Fibroblast of mammary gland (primary cell): ENCODE measurements at regions not wholly inside any gene's neighbourhood (a gene's known extent, or its start where the extent isn't known, plus 50 kb on each side); places are given as distances from the start of the nearest gene placed in this dataset.
"Not testable (repeated sequence)": the region's sequence is repeated elsewhere in the genome, so short reads cannot be mapped to it uniquely, and the experiment has no call there.

Experiments
- DNase-seq: peaks from one replicate; pipeline ENCODE4 v3.0.0-alpha.2; 2010; ENCODE audit warnings: low read depth
- H3K4me3 ChIP-seq: 2 replicates; pipeline ENCODE4 v1.5.1; 2011; ENCODE audit warnings: low read depth, mild to moderate bottlenecking, low read length, moderate library complexity; ENCODE audit not compliant: control insufficient read depth
- TF ChIP-seq, protein P1 (sequence below): conservative IDR thresholded peaks from 2 replicates; pipeline ENCODE4 v1.5.1; 2011; ENCODE audit warnings: low read depth, low read length, inconsistent platforms; ENCODE audit not compliant: control insufficient read depth, insufficient read depth

DNA sequence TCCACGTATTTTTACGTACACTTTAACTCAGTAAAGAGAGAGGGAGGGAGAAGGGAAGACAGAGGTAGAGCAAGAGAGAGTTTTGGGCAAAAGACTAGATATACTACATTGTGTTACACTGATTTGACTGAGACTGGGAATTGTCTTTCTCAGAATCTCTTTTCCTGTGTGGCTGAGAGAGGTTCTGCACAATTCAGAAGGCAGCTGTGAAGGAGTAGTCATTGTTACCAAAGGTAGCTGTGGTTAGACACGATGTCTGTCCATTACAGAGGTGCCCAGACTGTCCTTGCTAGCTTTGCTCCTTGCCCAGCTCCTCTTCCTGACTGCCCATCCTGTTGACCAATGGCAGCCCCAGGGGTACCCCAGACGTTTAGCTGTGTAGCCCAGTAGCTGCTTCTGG lies 577.5 kb upstream of the CBLB start:
- no peak for DNase-seq
- H3K4me3 ChIP-seq = no peak overlapping the region
- TF ChIP-seq, protein P1, sequence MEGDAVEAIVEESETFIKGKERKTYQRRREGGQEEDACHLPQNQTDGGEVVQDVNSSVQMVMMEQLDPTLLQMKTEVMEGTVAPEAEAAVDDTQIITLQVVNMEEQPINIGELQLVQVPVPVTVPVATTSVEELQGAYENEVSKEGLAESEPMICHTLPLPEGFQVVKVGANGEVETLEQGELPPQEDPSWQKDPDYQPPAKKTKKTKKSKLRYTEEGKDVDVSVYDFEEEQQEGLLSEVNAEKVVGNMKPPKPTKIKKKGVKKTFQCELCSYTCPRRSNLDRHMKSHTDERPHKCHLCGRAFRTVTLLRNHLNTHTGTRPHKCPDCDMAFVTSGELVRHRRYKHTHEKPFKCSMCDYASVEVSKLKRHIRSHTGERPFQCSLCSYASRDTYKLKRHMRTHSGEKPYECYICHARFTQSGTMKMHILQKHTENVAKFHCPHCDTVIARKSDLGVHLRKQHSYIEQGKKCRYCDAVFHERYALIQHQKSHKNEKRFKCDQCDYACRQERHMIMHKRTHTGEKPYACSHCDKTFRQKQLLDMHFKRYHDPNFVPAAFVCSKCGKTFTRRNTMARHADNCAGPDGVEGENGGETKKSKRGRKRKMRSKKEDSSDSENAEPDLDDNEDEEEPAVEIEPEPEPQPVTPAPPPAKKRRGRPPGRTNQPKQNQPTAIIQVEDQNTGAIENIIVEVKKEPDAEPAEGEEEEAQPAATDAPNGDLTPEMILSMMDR = no peak

- H3K4me3 ChIP-seq = no peak overlapping the region
- TF ChIP-seq, protein P1 = no peak
- no peak for DNase-seq
These were observed 579.0 kb upstream of the CBLB start for GRCh38 chr3:106447723-106448301.

DNA sequence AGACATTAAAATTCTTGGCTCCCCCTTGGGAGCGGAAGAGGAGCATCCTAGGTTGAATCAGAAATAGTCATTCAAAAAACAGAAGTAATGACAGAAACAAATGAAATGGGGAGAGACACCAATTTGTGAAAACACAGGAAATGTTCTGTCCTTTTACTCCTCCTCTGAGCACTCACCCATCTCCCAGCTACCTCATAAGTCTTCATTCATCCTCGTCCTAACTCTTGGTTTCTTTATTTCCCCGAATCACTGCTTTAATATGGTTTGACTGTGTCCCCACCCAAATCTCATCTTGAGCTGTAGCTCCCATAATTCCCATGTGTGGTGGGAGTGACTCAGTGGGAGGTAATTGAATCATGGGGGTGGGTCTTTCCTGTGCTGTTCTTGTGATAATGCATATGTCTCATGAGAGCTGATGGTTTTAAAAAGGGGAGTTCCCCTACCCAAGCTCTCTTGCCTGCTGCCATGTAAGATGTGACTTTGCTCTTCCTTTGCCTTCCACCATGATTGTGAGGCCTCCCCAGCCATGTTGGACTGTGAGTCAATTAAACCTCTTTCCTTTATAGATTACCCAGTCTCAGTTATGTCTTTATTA lies 579.7 kb upstream of the CBLB start:
- not testable (repeated sequence) for H3K4me3 ChIP-seq, DNase-seq

DNA sequence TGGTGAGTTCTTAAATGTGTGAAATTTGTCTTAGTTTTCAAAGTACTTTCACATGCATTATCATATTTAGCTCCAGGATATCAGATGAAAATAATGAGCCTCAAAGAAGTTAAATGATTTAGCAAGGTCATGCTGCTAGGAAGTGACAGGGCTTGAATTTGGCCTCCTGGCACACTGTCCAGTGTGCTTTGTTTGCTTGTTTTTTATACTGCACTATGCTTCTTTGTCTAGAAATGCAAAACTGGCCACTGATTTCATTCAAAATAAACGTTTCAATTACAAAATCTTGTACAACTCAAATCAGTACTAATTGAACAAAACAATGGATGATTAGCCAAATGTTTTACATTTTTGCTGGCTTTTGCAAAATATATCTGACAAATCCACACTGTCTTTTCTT lies 583.3 kb upstream of the CBLB start:
- no peak for DNase-seq
- no peak overlapping the region for H3K4me3 ChIP-seq

DNA sequence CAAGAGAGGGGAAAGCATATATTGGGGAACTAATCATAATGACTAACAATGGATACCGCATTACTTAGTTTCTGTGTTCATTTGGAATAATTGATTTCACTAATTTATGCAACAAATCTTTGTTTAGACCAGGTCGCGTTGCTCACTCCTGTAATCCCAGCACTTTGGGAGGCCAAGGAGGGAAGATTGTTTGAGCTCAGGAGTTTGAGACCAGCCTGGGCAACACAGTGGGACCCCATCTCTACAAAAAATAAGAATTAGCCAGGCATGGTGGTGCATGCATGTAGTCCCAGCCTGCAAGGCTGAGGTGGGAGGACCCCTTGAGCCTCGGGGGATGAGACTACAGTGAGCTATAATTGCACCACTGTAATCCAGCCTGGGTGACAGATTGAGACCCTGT lies 585.7 kb upstream of the CBLB start:
- TF ChIP-seq, protein P1 = no peak
- H3K4me3 ChIP-seq = no peak overlapping the region
- no peak for DNase-seq

More for the DNA sequence above, 583.3 kb upstream of the CBLB start:
- TF ChIP-seq, protein P1 = no peak

DNA sequence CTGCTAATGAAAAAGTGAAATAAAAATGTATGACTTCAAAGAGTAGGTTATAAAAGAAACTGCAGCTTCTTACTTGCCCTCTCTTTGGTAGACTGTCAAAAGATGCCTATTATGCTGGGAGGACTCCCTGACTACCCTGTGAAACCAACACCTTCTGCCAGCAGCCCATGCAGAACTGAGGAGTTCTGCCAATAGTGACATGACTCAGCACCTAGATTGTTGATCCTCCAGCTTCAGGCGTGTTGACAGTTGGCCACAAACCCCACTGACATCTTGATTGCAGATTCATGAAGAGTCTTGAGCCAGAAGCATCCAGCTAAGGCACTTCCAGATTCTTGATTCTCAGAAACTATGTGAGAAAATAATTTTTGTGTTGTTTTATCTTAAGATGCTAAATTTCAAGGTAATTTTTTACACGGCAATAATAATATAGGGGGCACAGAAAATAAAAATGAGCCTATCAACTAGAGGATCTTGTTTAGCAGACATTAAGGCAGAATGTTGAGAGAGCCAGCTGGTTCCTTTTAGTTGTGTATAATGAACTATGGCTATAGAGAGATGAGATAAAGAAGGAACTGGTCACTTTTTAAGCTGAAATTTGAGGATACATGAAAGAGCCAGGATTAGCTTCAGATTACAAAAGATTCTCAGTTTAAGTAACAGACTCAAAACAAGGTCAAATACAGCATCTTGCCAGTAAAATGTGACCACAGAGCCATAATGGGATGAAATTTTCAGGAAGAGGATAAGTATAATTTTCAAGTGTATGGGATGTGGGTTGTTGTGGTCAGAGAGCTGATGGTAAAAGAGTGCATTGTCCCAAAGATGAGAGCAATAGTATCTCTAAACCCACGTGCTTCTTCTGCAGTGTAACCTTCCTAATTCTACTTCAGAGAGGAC lies 588.7 kb upstream of the CBLB start:
- TF ChIP-seq, protein P1 = no peak
- peak; percentile 96 for DNase-seq
- no peak overlapping the region for H3K4me3 ChIP-seq

- no peak for DNase-seq
- H3K4me3 ChIP-seq = no peak overlapping the region
- TF ChIP-seq, protein P1 = no peak
These were observed 590.1 kb upstream of the CBLB start for GRCh38 chr3:106458952-106459351.
